ENCODE measurements at regions not wholly inside any gene's neighbourhood (a gene's known extent, or its start where the extent isn't known, plus 50 kb on each side); places are given as distances from the start of the nearest gene placed in this dataset.

DNA sequence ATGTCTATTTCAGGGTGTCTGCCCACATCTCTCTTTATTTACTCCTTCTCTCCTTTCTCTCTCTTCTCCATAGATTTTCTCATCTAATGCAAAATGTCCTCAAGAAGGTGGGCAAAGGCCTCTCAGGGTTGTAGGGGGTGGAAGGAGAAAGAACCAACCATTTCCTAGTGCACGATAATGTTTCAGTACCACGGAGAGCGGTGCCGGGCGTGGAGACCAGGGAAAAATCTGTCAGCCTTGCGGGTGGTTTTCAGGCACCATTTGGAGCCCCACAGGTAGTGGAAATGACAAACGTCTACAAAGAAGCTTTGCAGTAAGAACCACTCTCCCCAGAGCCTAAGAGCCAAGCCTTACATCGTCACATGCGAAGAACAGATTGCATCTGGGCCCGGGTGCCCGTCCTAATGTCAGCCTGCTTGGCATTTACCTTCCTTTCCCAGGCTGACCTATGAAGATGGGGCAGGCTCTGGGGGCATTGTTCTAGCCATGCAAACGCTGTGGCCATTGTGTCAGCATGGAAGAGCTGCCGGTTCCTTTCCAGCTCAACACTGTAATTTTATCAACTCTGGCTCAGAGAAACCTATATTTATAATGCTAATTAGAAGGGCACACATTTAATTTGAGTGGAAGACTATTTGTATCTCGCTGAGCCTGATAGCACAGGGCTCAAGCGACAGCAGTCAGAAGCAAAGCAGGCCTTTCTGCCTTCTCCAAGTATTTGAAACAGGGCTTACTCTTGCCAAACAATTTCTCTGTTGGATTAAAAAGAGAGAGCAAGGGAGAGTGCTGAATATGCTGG lies 430.1 kb upstream of the WWC1 start:
- no peak for DNase-seq (ENCODE audit: low read depth in 2 of 2, low spot score in 1 of 2)

DNA sequence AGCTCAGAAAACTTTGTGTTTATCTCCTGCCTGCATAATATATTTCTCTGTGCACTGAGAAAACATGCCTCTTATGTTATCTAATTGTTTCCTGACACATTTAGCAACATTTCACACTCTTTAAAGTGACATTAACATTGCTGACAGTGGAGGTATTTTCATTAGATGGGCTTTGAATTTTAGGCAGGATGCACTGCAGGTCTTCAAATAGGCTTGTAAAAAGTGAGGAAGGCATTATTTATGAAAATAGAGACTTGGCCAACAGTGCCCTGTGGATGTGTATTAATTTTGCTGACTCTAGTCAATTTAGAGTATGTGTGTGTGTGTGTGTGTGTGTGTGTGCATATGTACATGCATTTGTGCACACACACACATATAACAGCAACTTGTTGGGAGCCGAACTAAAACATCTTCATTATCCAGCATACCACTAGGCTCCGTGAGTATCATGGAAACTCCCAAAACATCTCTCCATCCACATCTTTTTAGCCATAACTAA lies 429.5 kb upstream of the WWC1 start:
- DNase-seq (ENCODE audit: low read depth in 2 of 2, low spot score in 1 of 2): no peak

DNA sequence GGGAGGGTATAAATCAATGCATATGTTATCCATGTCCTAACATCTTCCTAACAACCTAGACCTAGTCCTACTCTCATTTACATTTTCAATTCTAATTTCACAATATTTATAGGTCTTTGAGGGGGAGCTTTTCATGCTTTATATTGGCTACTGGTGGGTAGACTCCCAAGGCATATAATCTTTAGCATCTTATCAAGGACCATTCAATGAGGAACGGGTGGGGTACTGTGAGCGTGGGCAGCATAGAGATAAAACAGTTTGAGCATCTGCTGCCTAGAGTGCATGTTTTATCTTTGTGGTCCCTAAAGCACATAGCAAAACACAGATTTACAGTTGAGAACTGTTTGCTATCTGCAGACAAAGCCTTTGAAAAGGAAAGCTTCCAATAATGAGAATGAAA lies 427.6 kb upstream of the WWC1 start:
- no peak for DNase-seq (ENCODE audit: low read depth in 2 of 2, low spot score in 1 of 2)

DNA sequence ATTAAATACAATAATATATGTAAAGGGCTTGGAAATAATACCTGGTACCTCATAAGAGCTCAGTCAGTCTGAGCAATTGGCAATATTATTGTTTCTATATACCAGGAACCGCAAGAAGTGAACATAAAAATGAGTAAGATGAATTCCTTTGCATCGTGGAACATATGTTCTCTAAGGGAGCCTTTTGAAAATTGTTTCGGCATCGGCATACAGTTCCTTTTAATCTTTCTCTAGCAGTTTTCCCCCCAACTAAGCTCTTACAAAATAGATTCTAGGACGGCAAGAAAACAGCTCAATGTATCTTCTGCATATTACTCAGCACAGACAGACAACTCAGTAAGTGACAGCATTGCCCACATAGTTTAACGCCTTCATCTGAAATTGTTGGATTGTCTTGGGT lies 426.6 kb upstream of the WWC1 start:
- DNase-seq (ENCODE audit: low read depth in 2 of 2, low spot score in 1 of 2): no peak

DNA sequence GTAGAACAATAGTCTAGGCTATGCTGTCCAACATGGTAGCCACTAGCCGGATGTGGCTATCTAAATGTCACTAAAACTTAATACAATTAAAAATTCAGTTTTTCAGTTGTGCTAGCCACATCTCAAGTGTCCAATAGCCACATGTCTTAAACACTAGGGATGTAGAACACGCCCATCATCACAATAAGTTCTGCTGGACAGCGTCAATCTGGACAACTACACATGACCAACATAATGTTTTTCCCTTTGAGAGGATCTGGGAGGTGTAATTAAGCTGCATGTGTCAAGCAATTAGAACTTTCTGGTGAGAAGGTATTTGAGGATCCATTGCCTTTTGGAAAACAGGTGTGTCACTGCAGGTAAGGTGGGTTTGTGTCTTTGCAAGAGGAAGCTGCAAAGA lies 424.6 kb upstream of the WWC1 start:
- no peak for DNase-seq (ENCODE audit: low read depth in 2 of 2, low spot score in 1 of 2)

DNA sequence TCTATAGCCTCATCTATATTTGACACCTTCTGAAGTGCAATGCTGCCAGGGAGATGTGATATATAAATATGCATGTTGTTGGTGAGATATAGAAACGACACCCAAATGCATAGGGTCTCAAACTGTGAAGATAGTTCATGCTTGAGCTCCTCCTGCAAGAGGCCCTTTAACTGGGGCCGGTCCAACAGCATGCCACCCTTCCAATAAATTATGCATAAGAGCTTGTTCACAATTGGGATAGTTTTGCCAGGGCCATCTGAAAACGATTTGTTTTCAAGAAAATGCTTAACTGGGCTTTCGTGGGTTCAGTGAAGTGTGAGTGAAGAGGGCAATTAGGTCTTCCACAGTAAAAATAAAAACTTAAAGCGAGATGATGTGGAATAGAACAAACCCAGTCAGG lies 424.2 kb upstream of the WWC1 start:
- DNase-seq (ENCODE audit: low read depth in 2 of 2, low spot score in 1 of 2): no peak

DNA sequence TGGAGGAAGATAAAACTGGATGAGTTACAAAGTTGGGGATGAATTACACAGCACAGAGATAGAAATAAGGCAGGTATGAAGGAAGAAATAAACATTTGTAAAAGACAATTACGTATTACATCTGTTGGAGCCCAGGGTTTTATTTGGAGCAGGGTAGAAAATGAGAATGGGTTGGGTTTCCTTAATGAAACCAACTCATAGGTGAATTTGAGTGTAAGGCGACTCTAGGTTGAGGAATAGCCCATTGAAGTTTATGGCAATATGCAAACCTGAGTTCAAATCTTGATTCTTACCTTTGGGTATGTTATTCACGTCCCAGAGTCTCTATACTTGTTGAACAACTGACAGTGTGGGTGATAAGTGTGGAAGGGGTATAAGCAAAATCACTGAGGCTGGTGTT lies 422.3 kb upstream of the WWC1 start:
- no peak for DNase-seq (ENCODE audit: low read depth in 2 of 2, low spot score in 1 of 2)

DNA sequence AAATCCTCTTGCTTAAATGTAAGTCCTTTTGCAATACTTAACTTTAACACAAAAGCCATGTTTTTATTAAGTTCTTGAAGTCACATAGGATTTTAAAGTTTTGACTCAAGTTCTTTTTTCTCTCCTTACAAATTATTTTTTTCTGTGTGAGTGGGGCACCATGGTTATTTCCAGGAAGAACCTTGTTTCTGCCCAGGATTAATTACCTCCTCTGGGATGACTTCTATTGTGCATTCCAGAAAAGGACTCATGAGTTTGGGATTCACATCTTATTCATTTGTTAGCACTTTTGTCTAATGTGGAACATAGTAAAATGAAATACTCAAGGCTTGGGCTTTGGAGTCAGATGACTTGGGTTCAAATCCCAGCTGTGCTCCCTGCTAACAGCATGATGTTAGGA lies 421.4 kb upstream of the WWC1 start:
- DNase-seq (ENCODE audit: low read depth in 2 of 2, low spot score in 1 of 2): no peak

DNA sequence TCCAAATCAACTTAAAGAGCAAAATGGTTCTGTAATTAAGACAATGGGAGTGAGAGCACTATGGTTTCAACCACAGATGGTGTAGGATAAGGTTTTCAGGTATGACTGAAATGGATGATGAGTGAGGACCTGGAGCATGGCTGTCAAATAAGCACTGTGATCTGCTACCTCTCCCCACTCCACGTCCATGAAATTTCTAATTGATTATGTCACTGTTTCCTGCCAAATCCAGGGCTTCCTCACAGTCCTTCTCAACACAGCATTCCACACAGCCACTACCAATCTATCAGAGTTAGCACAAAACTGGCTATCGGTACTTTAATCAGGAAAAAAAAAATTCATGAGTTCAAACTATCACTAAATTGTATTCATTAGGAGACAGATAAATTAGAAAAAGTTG lies 420.4 kb upstream of the WWC1 start:
- no peak for DNase-seq (ENCODE audit: low read depth in 2 of 2, low spot score in 1 of 2)

DNA sequence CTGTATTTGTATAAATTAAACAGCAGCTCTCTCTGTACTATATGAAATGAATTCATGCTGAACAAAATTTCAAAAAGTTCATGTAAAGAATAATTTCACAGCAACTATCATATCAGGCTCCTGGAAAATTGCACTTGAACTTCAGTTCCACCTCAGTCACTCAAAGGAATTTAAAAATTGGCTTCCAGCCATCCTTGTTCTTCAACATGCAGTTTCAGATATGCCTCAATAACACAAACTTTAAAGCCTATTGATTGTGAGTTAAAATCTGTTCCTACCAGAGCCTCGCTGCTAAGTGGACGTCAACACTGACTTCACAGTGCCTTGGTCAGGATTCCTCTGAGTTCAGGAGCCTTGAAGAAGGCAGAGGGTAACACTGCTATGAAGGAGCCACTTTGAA lies 418.7 kb upstream of the WWC1 start:
- DNase-seq (ENCODE audit: low read depth in 2 of 2, low spot score in 1 of 2): no peak

DNA sequence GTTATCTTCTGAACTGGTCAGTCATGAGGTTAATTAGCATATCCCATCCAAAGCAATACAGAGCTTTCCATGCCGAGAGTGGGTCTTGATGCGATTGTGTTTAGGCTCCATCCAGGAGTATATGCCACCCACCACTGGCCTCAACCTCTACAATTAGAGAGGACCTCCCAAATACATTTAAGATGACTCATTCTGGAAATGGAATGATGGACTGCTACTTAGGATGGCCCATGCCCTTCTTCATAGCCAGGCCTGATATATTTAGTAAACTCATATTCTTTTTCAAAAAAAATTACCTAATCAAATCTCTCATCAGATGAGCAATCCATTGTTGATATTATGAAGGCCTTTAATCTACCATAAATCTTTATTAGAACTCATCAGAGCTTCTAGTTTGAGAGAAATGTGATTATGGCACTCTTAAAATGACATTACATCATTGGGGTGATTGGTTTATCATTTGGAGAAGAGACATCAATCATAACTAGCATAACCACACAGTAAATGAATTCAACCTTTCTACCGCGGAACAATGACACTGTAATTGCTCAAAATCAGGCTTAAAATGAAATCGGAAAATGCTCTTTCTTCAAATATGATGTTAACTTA lies 414.2 kb upstream of the WWC1 start:
- DNase-seq (ENCODE audit: low read depth in 2 of 2, low spot score in 1 of 2): no peak

DNA sequence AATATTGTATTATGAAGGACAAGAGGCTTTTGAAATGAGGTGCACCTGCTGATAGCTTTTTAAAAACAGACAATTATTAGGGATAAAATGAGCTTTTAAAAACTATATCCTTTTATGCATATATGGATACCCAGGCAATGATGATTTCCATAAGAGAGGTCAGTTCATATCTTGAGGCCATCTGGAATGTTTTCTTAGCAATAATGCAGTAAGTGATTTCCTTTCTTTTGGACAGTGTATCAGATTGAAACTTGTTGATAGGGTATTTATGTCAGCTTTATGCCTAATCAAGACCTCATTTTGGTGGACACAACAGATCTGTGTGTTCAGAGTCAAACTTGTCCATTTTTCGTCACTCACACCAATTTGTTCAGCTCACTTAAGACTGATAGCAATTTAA lies 413.5 kb upstream of the WWC1 start:
- DNase-seq (ENCODE audit: low read depth in 2 of 2, low spot score in 1 of 2): no peak

DNA sequence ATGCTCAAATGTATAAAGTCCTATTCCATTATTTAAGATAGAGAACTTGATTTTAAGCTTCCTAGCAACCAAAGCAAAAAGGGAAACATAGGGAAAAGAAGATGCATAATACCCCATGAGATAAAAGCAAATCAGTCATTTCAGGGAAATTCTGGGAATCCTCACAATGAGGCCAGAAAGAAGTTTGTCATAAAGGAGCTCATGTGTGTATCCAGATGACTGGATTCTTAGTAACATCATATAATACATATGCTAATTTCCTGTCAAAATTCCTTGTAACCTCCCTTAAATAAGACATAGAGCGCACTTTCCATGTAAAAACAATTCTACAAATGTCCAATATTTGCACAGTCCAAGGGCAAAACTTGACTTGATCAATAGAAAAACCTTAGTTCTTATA lies 411.0 kb upstream of the WWC1 start:
- no peak for DNase-seq (ENCODE audit: low read depth in 2 of 2, low spot score in 1 of 2)

DNA sequence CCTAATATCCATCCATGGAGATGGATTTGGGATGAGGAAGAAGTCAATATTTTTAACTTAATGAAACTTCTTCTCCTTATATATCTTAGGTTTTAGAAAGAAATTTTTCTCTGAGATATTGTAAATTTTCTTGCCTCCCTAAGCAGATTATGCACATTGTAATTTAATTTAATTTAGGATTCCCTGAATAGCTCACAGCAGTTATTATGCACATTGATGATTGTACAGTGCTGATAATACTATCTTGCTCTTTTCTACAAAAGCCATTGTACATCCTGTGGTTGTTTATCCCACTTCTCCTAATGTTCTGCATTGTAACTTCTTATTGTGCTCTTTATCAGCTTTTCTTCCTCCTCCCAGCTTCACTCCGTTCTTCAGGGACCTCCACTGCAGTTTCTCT lies 410.4 kb upstream of the WWC1 start:
- no peak for DNase-seq (ENCODE audit: low read depth in 2 of 2, low spot score in 1 of 2)

DNA sequence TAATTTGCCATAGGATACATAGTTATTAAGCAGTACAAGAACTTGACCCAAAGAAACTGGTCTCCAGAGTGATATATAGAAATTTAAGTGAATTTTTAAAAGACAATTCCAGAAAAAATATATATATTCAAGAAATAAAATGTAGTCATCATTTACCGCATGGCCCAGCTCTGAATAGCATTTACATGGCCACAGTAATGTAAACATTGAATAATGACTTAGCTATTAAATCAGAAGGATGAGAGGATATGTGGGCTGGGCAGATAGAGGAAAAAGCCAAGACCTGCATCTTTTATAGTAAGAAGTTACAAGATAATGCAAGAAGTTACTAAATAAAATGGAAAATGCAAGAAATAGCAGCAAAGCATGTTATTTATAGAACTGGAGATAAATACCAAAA lies 405.2 kb upstream of the WWC1 start:
- no peak for DNase-seq (ENCODE audit: low read depth in 2 of 2, low spot score in 1 of 2)

DNA sequence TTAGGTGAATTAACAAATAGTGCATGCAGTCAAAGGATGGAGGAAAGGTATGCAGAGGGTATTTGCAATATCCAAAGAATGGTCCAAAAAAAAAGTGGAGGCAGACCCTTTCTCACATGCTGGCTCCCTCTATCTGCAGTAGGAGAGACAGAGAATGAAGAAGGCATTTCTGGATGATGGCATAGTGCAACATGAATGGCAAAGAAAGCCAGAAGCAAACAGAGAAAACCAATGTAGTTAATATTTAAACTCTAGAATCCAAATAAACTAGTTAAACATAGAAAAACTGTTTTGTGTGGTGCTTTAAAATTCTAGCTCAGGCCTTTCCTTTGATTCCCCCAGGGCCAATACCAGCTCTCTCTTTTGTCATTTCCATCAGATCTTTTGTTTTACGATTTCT lies 403.1 kb upstream of the WWC1 start:
- DNase-seq (ENCODE audit: low read depth in 2 of 2, low spot score in 1 of 2): no peak

DNA sequence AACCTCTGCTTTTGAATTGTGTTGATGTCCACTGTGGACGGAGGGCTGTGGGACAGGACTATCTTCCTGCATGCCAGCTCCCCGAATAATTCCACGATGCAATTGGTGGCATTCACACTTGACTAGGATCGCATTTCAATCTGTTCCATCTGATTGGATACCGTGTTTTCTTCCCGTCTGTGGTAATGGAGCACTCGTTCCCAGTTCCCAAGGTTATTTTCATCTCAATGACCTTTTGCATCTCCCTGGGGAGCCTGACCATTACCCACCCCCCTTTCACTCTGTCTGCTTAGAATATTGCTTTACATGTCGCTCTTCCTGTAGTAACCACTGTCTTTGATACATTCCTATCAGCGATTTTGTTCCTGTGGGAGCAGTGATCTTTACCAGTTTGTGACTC lies 402.2 kb upstream of the WWC1 start:
- DNase-seq (ENCODE audit: low read depth in 2 of 2, low spot score in 1 of 2): no peak

DNA sequence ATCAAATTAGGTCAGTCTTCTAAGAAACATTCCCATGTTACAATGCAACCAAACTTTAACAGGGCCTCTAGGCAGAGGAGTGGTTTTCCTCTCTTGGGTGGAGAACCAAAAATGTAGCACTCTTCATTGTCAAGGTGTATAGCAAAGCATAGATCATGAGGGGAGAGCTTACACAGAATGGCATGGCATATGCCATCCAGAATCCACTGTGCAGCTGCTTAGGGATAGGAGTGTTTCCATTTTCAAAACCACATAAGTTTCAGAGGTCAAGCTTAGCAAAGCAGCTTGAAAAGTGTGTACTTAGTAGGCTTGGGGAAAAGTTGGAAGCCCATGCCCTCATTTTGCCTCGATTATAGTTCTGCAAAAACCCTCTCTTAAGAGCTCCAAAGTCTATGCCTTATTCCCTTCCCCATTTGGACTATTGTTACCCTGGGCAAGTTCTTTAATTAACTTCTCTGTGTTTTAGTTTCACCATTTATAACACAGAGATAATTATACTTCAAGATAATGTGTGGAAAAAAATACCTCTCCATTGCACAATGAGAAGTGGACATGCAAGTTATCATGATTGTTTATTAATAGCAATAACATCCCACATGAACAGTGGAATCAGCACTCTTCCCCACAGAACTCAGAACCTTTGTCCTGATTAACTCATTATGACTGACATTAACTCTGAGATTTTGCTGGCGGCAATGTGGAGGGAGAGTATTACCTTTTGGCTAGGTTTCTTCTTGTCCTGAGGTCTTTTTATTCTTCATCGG lies 398.9 kb upstream of the WWC1 start:
- no peak for DNase-seq (ENCODE audit: low read depth in 2 of 2, low spot score in 1 of 2)

DNA sequence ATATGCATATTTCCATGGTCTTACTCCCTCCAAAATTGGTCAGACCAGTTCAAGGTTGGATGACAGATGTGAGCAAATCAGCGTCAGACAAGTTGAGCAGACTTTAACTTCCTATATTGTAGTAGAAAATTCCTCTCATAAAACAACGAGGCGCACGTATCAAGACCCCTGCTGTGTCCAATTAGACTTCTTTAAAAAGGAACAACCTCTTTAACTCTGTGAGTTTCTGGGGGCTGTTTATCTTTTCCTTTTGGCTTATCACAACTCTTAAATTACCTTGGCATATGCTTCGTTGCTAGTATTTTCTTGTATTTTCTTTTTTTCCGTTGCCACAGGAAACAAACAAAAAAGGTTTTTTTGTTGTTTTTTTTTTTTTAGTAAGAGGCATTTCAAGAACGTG lies 398.2 kb upstream of the WWC1 start:
- DNase-seq (ENCODE audit: low read depth in 2 of 2, low spot score in 1 of 2): no peak

DNA sequence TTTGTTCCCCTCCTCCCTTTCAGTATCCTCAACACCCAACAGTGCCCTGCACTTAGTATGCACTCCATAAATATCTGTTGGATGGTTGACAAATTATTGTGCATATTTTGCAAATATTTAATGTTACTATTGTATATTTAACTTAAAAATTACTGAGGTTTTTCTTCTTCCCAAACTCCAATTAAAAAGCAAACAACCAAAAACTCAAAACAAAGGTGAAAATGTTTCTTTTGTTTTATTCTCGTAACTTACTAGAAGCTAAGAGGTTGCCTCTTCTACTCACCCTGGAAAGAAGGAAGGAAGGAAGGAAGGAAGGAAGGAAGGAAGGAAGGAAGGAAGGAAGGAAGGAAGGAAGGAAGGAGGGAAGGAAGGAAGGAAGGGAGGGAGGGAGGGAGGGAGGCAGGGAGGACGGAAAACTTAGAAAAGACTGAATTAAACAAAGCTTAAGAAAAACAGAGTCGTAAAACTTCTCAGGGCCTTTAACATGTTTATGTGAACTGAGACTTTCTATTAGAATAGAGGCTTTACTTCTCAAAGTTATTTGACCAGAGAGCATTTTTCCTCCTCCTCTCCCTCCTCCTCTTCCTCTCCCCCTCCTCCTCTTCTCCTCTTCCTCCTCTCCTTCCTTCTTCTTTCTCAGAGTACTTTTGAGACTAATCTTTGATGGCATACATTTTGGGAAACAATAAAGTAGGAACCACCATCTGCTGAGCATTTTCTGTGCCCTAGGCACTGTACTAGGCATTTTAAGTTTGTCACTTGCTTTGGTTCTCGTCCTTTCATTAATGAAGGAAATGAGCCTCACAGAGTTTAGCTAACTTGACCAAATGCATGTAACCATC lies 396.6 kb upstream of the WWC1 start:
- no peak for DNase-seq (ENCODE audit: low read depth in 2 of 2, low spot score in 1 of 2)

DNA sequence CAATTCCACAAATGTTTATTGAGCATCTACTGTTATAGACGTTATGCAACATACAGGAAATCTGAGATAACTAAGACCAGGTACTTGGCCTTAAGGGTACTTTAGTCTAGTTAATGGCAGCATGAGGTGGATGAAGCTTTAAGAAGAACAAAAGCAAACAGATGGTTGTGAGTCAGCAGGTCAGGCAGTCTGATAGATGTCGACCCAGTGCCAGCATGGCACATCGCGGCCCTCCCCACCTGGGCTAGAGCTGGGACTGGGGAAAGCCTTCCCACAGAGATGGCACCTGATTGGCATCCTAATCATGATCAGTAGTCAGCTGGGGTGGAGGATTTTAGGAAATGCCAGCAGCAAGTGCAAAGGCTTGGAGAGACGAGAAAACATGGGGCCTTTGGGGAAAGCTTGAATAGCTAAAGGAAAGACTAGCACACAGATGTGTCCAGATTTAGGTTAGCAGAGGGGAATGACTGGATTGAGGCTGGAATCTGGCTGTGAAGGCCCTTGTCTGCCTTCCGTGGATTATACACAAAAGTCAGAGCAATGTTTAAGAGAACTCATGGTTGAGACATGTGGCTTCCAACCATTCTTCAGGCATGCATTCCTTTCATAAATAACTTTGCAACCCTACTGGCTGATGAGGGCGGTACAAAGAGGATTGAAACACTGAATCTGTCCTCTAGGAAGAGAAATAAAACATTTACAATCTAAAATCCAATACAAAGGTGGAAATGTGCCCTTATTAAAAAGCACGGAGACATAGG lies 395.4 kb upstream of the WWC1 start:
- no peak for DNase-seq (ENCODE audit: low read depth in 2 of 2, low spot score in 1 of 2)

Measured in stimulated activated CD8-positive, alpha-beta memory T cell treated with anti-CD3 and anti-CD28 coated beads, Interleukin-4, amount 100 ng/mL, for 1 hour (primary cell).